ENCODE measurements at regions not wholly inside any gene's neighbourhood (a gene's known extent, or its start where the extent isn't known, plus 50 kb on each side); places are given as distances from the start of the nearest gene placed in this dataset.
A peak's percentile ranks its signal among the peaks of the same experiment; 100 is the strongest.
"Not testable (repeated sequence)": the region's sequence is repeated elsewhere in the genome, so short reads cannot be mapped to it uniquely, and the experiment has no call there.

- H3K4ac ChIP-seq (replicated peaks; ENCODE audit: insufficient read length, low read depth, low read length); H3K56ac ChIP-seq (replicated peaks; ENCODE audit: insufficient read length, low read depth, low read length); H3K23ac ChIP-seq (ENCODE audit: insufficient read length); H3K4me3 ChIP-seq (ENCODE audit: extremely low read depth in 1 of 4, insufficient read depth in 2 of 4, low read depth in 3 of 4, low read length in 4 of 4); H3K36me3 ChIP-seq (ENCODE audit: control insufficient read depth in 2 of 4, insufficient read depth in 4 of 4, low read length in 3 of 4); POLR2A ChIA-PET (ENCODE audit: partially characterized antibody); DNase-seq (ENCODE audit: low read depth in 1 of 2, low spot score in 2 of 2); H2BK20ac ChIP-seq (ENCODE audit: low read length); H2BK15ac ChIP-seq (ENCODE audit: low read length); H3K79me1 ChIP-seq (ENCODE audit: low read depth, low read length); H3K4me1 ChIP-seq (replicated peaks in 1 of 4; ENCODE audit: control insufficient read depth in 3 of 4, insufficient read depth in 4 of 4, low read length in 3 of 4); H2AK5ac ChIP-seq (ENCODE audit: low read depth, low read length); H2BK12ac ChIP-seq (ENCODE audit: low read depth, low read length); H3K4me2 ChIP-seq (ENCODE audit: insufficient read depth in 1 of 2, low read depth in 2 of 2, low read length in 2 of 2); H3K14ac ChIP-seq (ENCODE audit: insufficient read length); H4K8ac ChIP-seq (ENCODE audit: extremely low read depth, insufficient read depth, low read length); H3K79me2 ChIP-seq (ENCODE audit: control insufficient read depth in 1 of 2, insufficient read depth in 2 of 2, low read length in 2 of 2); H3K27me3 ChIP-seq (replicated peaks in 1 of 4; ENCODE audit: control insufficient read depth in 3 of 4, extremely low read depth in 1 of 4, insufficient read depth in 3 of 4, low read length in 3 of 4); H3K23me2 ChIP-seq (ENCODE audit: low read depth, low read length); H4K20me1 ChIP-seq (replicated peaks in 1 of 2; ENCODE audit: control insufficient read depth in 1 of 2, insufficient read depth in 2 of 2, low read length in 2 of 2); H2BK120ac ChIP-seq (replicated peaks; ENCODE audit: low read depth, low read length); H2AFZ ChIP-seq (ENCODE audit: low read length); H4K5ac ChIP-seq (ENCODE audit: insufficient read length, low read depth, low read length); H3K9me3 ChIP-seq (ENCODE audit: insufficient read depth in 2 of 2, low read depth in 1 of 2, low read length in 1 of 2); H3K18ac ChIP-seq (ENCODE audit: extremely low read depth, low read length); H2BK5ac ChIP-seq (ENCODE audit: low read depth, low read length); H3K9ac ChIP-seq (replicated peaks in 1 of 4; ENCODE audit: extremely low read depth in 1 of 4, low read depth in 3 of 4, low read length in 3 of 4); FAIRE-seq; H4K91ac ChIP-seq (replicated peaks; ENCODE audit: insufficient read length, low read length); H3K27ac ChIP-seq (ENCODE audit: low read depth, low read length): not testable (repeated sequence)
- CTCF ChIA-PET (ENCODE audit: partially characterized antibody) = interaction anchor here (0.6 kb wide), 1 partner anchor 1377 kb away, joined by 3 read pairs; no protein-coding TSS in a partner anchor
- 85% methylated on average over 3 of the region's 3 CpGs; no CpG with 5 or more reads in 1 of the 2 experiments for WGBS, 2 experiments (ENCODE audit: extremely low coverage in 1 of 2, insufficient coverage in 1 of 2, insufficient read length in 1 of 2, insufficient replicate concordance in 2 of 2, low coverage in 1 of 2, low lambda C conversion rate in 2 of 2, missing lambda C conversion rate in 1 of 2)
- peak; percentile 69 to 71 for TF ChIP-seq RAD21 (IDR thresholded peaks at IDR 0.05 in 1 of 2, conservative IDR thresholded peaks at IDR 0.05 in 1 of 2; ENCODE audit: low read depth in 2 of 2, low read length in 2 of 2)
- TF ChIP-seq, protein P1, sequence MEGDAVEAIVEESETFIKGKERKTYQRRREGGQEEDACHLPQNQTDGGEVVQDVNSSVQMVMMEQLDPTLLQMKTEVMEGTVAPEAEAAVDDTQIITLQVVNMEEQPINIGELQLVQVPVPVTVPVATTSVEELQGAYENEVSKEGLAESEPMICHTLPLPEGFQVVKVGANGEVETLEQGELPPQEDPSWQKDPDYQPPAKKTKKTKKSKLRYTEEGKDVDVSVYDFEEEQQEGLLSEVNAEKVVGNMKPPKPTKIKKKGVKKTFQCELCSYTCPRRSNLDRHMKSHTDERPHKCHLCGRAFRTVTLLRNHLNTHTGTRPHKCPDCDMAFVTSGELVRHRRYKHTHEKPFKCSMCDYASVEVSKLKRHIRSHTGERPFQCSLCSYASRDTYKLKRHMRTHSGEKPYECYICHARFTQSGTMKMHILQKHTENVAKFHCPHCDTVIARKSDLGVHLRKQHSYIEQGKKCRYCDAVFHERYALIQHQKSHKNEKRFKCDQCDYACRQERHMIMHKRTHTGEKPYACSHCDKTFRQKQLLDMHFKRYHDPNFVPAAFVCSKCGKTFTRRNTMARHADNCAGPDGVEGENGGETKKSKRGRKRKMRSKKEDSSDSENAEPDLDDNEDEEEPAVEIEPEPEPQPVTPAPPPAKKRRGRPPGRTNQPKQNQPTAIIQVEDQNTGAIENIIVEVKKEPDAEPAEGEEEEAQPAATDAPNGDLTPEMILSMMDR (IDR thresholded peaks at IDR 0.05; ENCODE audit: control extremely low read depth in 1 of 3, insufficient read depth in 1 of 3, low read depth in 1 of 3, low read length in 3 of 3) = peak in 2 of 3 experiments; percentile 15 to 34; a peak in 2 of 4 replicates
Observed at GRCh38 chr6:60799146-60799545, 1486.9 kb downstream of the KHDRBS2 start.

Measured in H1 (cell line).